IMR-90 (cell line): ENCODE measurements at regions not wholly inside any gene's neighbourhood (a gene's known extent, or its start where the extent isn't known, plus 50 kb on each side); places are given as distances from the start of the nearest gene placed in this dataset.

Experiments
- ATAC-seq: fragments of 200-7000 bp; cut with Tn5 transposase; 2 replicates; pipeline ENCODE4 v1.9.1; 2020; ENCODE audit warnings: low read depth, mild to moderate bottlenecking, moderate library complexity
- BruUV-seq: library from RNA; stranded (reverse); fragments of 400-500 nt; replicated peaks from 2 replicates; lab custom pipeline; 2021; lab: Mats Ljungman, UMichigan
- CTCF ChIA-PET: fragments of 300-600 bp; formaldehyde crosslinking; extraction: SDS; loops from one replicate; lab custom pipeline; 2021; ENCODE audit warnings: antibody characterized with exemption; lab: Yijun Ruan, JAX
- POLR2A ChIA-PET: fragments of 300-600 bp; sonication (Branson Sonifier 250); formaldehyde crosslinking; loops from one replicate; lab custom pipeline; 2022; ENCODE audit warnings: antibody characterized with exemption; ENCODE audit not compliant: unreplicated experiment; lab: Charles Lee
- DNase-seq: peaks from one replicate; pipeline ENCODE4 v3.0.0; 2013
- H2AFZ ChIP-seq: replicated peaks from 2 replicates; pipeline ENCODE3; 2013; ENCODE audit warnings: low read length, mild to moderate bottlenecking; ENCODE audit not compliant: poor library complexity
- H2AK5ac ChIP-seq: 2 replicates; pipeline ENCODE4 v1.6.1; 2013; ENCODE audit warnings: low read depth, low read length, inconsistent platforms
- H2AK9ac ChIP-seq: replicated peaks from 2 replicates; pipeline ENCODE3; 2013; ENCODE audit warnings: mild to moderate bottlenecking, low read depth, low read length, moderate library complexity; ENCODE audit not compliant: poor library complexity
- H2BK120ac ChIP-seq: 2 replicates; pipeline ENCODE4 v1.6.1; 2013; ENCODE audit warnings: low read depth, low read length, inconsistent platforms
- H2BK15ac ChIP-seq: 3 replicates; pipeline ENCODE4 v1.6.1; 2013; ENCODE audit warnings: low read depth, low read length, inconsistent platforms
- H2BK20ac ChIP-seq: 2 replicates; pipeline ENCODE4 v1.6.1; 2013; ENCODE audit warnings: low read depth, mild to moderate bottlenecking, inconsistent platforms, low read length, moderate library complexity
- H2BK5ac ChIP-seq: 2 replicates; pipeline ENCODE4 v1.6.1; 2013; ENCODE audit warnings: mild to moderate bottlenecking, low read depth, low read length, inconsistent platforms; ENCODE audit not compliant: poor library complexity, severe bottlenecking
- H3K14ac ChIP-seq: replicated peaks from 2 replicates; pipeline ENCODE4 v1.6.1; 2013; ENCODE audit warnings: low read depth, low read length, inconsistent platforms
- H3K18ac ChIP-seq: 2 replicates; pipeline ENCODE4 v1.6.1; 2013; ENCODE audit warnings: low read depth, low read length, control low read depth
- H3K23ac ChIP-seq: 2 replicates; pipeline ENCODE4 v1.6.1; 2013; ENCODE audit warnings: low read depth, low read length, inconsistent platforms
- H3K27ac ChIP-seq: 2 replicates; pipeline ENCODE4 v1.5.1; 2013; ENCODE audit warnings: mild to moderate bottlenecking, control low read depth, low read length; ENCODE audit not compliant: insufficient read depth
- H3K27me3 ChIP-seq: 2 replicates; pipeline ENCODE4 v1.6.1; 2013; ENCODE audit warnings: low read length; ENCODE audit not compliant: control insufficient read depth, insufficient read depth
- H3K36me3 ChIP-seq: 2 replicates; pipeline ENCODE4 v1.6.1; 2013; ENCODE audit warnings: low read length, mixed read lengths; ENCODE audit not compliant: control insufficient read depth, insufficient read depth
- H3K4ac ChIP-seq: 2 replicates; pipeline ENCODE4 v1.6.1; 2013; ENCODE audit warnings: low read depth, low read length, inconsistent platforms
- H3K4me1 ChIP-seq: 2 replicates; pipeline ENCODE4 v1.6.1; 2013; ENCODE audit warnings: low read length, mixed read lengths; ENCODE audit not compliant: control insufficient read depth, insufficient read depth
- H3K4me2 ChIP-seq: 2 replicates; pipeline ENCODE4 v1.6.1; 2013; ENCODE audit warnings: low read depth, mild to moderate bottlenecking, control low read depth, low read length, moderate library complexity
- H3K4me3 ChIP-seq: 2 replicates; pipeline ENCODE4 v1.5.1; 2013; ENCODE audit warnings: low read depth, mild to moderate bottlenecking, control low read depth, low read length, moderate library complexity; ENCODE audit not compliant: insufficient read depth
- H3K56ac ChIP-seq: 2 replicates; pipeline ENCODE4 v1.6.1; 2013; ENCODE audit warnings: low read length, inconsistent platforms; ENCODE audit not compliant: insufficient read depth; ENCODE audit errors: extremely low read depth
- H3K79me1 ChIP-seq, 2 experiments: 2 replicates each; pipeline ENCODE4 v1.6.1; 2013; ENCODE audit warnings: low read length in 2 of 2, inconsistent platforms in 1 of 2, low read depth in 1 of 2
- H3K9ac ChIP-seq: 2 replicates; pipeline ENCODE4 v1.6.1; 2013; ENCODE audit warnings: low read depth, low read length, control low read depth
- H3K9me1 ChIP-seq: 2 replicates; pipeline ENCODE4 v1.6.1; 2013; ENCODE audit warnings: low read length, inconsistent platforms; ENCODE audit not compliant: insufficient read depth
- H3K9me3 ChIP-seq: 2 replicates; pipeline ENCODE4 v1.6.1; 2013; ENCODE audit warnings: low read length; ENCODE audit not compliant: control insufficient read depth, insufficient read depth
- H4K20me1 ChIP-seq: 2 replicates; pipeline ENCODE4 v1.6.1; 2013; ENCODE audit warnings: low read length, inconsistent platforms; ENCODE audit not compliant: insufficient read depth
- H4K5ac ChIP-seq: 2 replicates; pipeline ENCODE4 v1.6.1; 2013; ENCODE audit warnings: mild to moderate bottlenecking, low read depth, low read length, control low read depth
- H4K8ac ChIP-seq, 2 experiments: 2 replicates each; pipeline ENCODE4 v1.6.1; 2013; ENCODE audit warnings: low read depth in 2 of 2, low read length in 2 of 2, control low read depth in 1 of 2, inconsistent platforms in 1 of 2
- H4K91ac ChIP-seq: 2 replicates; pipeline ENCODE4 v1.6.1; 2013; ENCODE audit warnings: low read depth, low read length, inconsistent platforms; ENCODE audit not compliant: insufficient read depth
- FOS ChIP-seq: fragments of 150-350 bp; IDR thresholded peaks from 2 replicates; pipeline ENCODE4 v1.6.1; 2016; ENCODE audit warnings: low read depth, low read length
- MAFK ChIP-seq: IDR thresholded peaks from 2 replicates; pipeline ENCODE4 v1.6.1; 2012; ENCODE audit warnings: low read depth, low read length, improper control_type of control experiment
- MAZ ChIP-seq: IDR thresholded peaks from 2 replicates; pipeline ENCODE4 v1.6.1; 2012; ENCODE audit warnings: low read depth, mild to moderate bottlenecking, low read length, improper control_type of control experiment, moderate library complexity, borderline replicate concordance
- MXI1 ChIP-seq: IDR thresholded peaks from 2 replicates; pipeline ENCODE4 v1.6.1; 2012; ENCODE audit warnings: low read depth, mild to moderate bottlenecking, low read length, moderate library complexity, borderline replicate concordance
- POLR2A ChIP-seq: IDR thresholded peaks from 2 replicates; pipeline ENCODE4 v1.6.1; 2012; ENCODE audit warnings: mild to moderate bottlenecking, low read depth, low read length
- RAD21 ChIP-seq: IDR thresholded peaks from 2 replicates; pipeline ENCODE4 v1.6.1; 2012; ENCODE audit warnings: low read length, improper control_type of control experiment
- RCOR1 ChIP-seq: IDR thresholded peaks from 2 replicates; pipeline ENCODE4 v1.6.1; 2012; ENCODE audit warnings: mild to moderate bottlenecking, low read length, improper control_type of control experiment; ENCODE audit not compliant: insufficient replicate concordance
- WGBS, 2 experiments: methylation state at CpG; one replicate each; pipeline versions ENCODE4 v1.1.5 to v1.1.7; 2013; ENCODE audit warnings: missing lambda C conversion rate in 2 of 2; ENCODE audit not compliant: insufficient read length in 1 of 2; ENCODE audit errors: extremely low coverage in 2 of 2; 5-methylcytosine and 5-hydroxymethylcytosine counted together
- dilution Hi-C: fragments of 300-500 bp; cut with HindIII; formaldehyde crosslinking; loops from one replicate; pipeline ENCODE4 v1.14.3; 2018; ENCODE audit warnings: low sequenced_read_pairs; ENCODE audit not compliant: unreplicated experiment
- in situ Hi-C: fragments of 300-500 bp; cut with MboI; formaldehyde crosslinking; loops from 3 replicates; pipeline ENCODE4 v1.14.3; 2019; ENCODE audit warnings: low sequenced_read_pairs, inconsistent platforms, mixed read lengths
- intact Hi-C: fragments of 100-400 bp; cut with micrococcal nuclease; formaldehyde crosslinking; loops from 2 replicates; pipeline ENCODE4 v1.10.0; 2022
- TF ChIP-seq, protein P1 (sequence below): conservative IDR thresholded peaks from 2 replicates; pipeline ENCODE4 v1.5.1; 2012; ENCODE audit warnings: mild to moderate bottlenecking, low read depth, low read length, improper control_type of control experiment
- TF ChIP-seq, protein P2 (sequence below): fragments of 150-350 bp; IDR thresholded peaks from 2 replicates; pipeline ENCODE4 v1.6.1; 2017; ENCODE audit warnings: mild to moderate bottlenecking, antibody characterized with exemption, low read length, low read depth

DNA sequence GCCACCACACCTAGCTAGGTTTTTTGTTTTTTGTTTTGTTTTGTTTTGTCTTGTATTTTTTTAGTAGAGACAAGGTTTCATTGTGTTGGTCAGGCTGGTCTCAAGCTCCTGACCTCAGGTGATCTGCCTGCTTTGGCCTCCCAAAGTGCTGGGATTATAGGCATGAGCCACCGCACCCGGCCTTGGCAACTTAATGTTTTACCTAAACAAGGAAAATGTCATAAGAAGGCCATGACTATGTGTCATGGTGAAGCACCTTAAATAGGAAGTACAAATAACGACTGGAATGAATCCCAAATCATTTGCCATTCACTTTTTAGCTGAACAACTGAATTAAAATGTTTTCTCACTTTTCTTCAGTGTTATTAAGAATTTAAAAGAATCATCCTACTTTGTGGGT is 465.2 kb downstream of the KCTD12 start:
- Histone ChIP-seq H2BK120ac (no peak overlapping the region), H3K56ac (no peak overlapping the region), H3K23ac (no peak overlapping the region), H3K18ac (no peak overlapping the region), H4K20me1 (no peaks in the 10 kb centered on the region), H3K4me3 (no peak overlapping the region), H2BK15ac (no peak overlapping the region), H3K79me1 (no peaks in the 10 kb centered on the region), H3K4me2 (no peak overlapping the region), H3K4ac (no peak overlapping the region), H3K9ac (no peak overlapping the region), H3K14ac (no peak overlapping the region), H3K36me3 (no peaks in the 10 kb centered on the region), H3K27ac (no peak overlapping the region), H3K4me1 (no peaks in the 10 kb centered on the region; the same call in 1 of the 2 replicates), H4K8ac (no peak overlapping the region), H2AK5ac (no peak overlapping the region), H2AK9ac (no peak overlapping the region), H2BK5ac (no peak overlapping the region), H3K27me3 (no peaks in the 10 kb centered on the region; the same call in 1 of the 2 replicates), H2AFZ (no peak overlapping the region), H4K5ac (no peak overlapping the region), H4K91ac (no peak overlapping the region), H3K9me3 (no peaks in the 10 kb centered on the region), H3K9me1 (no peaks in the 10 kb centered on the region), H2BK20ac (no peak overlapping the region)
- intact Hi-C loops (no loop called here), in situ Hi-C loops (no loop called here), dilution Hi-C loops (no loop called here)
- WGBS, 2 experiments, result 100% methylated on average over 2 of the region's 3 CpGs; no CpG with 5 or more reads in 1 of the 2 experiments
- ChIA-PET POLR2A (no interaction called here), CTCF (interaction anchor here (1.0 kb wide), 1 partner anchor 12 kb away, joined by 4 read pairs; no protein-coding TSS in a partner anchor)
- BruUV-seq, result no TSS peak
- DNase-seq (no peak), ATAC-seq (no peak)
- no peak for TF ChIP-seq RCOR1
- TF ChIP-seq MXI1, result no peak
- TF ChIP-seq, protein P1, sequence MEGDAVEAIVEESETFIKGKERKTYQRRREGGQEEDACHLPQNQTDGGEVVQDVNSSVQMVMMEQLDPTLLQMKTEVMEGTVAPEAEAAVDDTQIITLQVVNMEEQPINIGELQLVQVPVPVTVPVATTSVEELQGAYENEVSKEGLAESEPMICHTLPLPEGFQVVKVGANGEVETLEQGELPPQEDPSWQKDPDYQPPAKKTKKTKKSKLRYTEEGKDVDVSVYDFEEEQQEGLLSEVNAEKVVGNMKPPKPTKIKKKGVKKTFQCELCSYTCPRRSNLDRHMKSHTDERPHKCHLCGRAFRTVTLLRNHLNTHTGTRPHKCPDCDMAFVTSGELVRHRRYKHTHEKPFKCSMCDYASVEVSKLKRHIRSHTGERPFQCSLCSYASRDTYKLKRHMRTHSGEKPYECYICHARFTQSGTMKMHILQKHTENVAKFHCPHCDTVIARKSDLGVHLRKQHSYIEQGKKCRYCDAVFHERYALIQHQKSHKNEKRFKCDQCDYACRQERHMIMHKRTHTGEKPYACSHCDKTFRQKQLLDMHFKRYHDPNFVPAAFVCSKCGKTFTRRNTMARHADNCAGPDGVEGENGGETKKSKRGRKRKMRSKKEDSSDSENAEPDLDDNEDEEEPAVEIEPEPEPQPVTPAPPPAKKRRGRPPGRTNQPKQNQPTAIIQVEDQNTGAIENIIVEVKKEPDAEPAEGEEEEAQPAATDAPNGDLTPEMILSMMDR, result no peak
- TF ChIP-seq, protein P2, sequence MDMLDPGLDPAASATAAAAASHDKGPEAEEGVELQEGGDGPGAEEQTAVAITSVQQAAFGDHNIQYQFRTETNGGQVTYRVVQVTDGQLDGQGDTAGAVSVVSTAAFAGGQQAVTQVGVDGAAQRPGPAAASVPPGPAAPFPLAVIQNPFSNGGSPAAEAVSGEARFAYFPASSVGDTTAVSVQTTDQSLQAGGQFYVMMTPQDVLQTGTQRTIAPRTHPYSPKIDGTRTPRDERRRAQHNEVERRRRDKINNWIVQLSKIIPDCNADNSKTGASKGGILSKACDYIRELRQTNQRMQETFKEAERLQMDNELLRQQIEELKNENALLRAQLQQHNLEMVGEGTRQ, result no peak
- no peak for TF ChIP-seq RAD21
- TF ChIP-seq POLR2A, result no peak
- TF ChIP-seq MAZ, result no peak
- TF ChIP-seq FOS, result no peak
- no peak for TF ChIP-seq MAFK
